H1 (cell line): ENCODE measurements at regions not wholly inside any gene's neighbourhood (a gene's known extent, or its start where the extent isn't known, plus 50 kb on each side); places are given as distances from the start of the nearest gene placed in this dataset.

Source experiments
- CTCF ChIA-PET: fragments of 300-600 bp; sonication (Branson Sonifier 250); formaldehyde crosslinking; loops from one replicate; lab custom pipeline; 2021; ENCODE audit not compliant: partially characterized antibody; lab: Charles Lee
- POLR2A ChIA-PET: fragments of 300-600 bp; sonication (Branson Sonifier 250); formaldehyde crosslinking; loops from one replicate; lab custom pipeline; 2021; ENCODE audit warnings: inconsistent platforms; ENCODE audit not compliant: partially characterized antibody; lab: Charles Lee
- DNase-seq, 2 experiments: peaks; one replicate each; pipeline versions ENCODE4 v3.0.0 to v3.0.0-alpha.2; 2010 to 2022; ENCODE audit warnings: low spot score in 2 of 2, low read depth in 1 of 2, mixed read lengths in 1 of 2
- FAIRE-seq: peaks from 2 replicates; lab custom pipeline; 2011; peaks lifted over from hg19 to GRCh38; lab: Jason Lieb, UNC
- H2AFZ ChIP-seq: 2 replicates; pipeline ENCODE4 v1.8.1; 2012; ENCODE audit warnings: low read length, inconsistent platforms
- H2AK5ac ChIP-seq: 2 replicates; pipeline ENCODE4 v1.6.1; 2013; ENCODE audit warnings: low read depth, low read length
- H2BK120ac ChIP-seq: replicated peaks from 2 replicates; pipeline ENCODE3; 2013; ENCODE audit warnings: low read depth, low read length, inconsistent platforms
- H2BK12ac ChIP-seq: 2 replicates; pipeline ENCODE4 v1.6.1; 2013; ENCODE audit warnings: low read depth, low read length
- H2BK15ac ChIP-seq: 2 replicates; pipeline ENCODE4 v1.6.1; 2013; ENCODE audit warnings: low read length
- H2BK20ac ChIP-seq: 2 replicates; pipeline ENCODE4 v1.6.1; 2013; ENCODE audit warnings: low read length
- H2BK5ac ChIP-seq: 2 replicates; pipeline ENCODE4 v1.6.1; 2013; ENCODE audit warnings: low read depth, low read length
- H3K14ac ChIP-seq: 2 replicates; pipeline ENCODE4 v1.6.1; 2013; ENCODE audit warnings: inconsistent platforms; ENCODE audit not compliant: insufficient read length
- H3K18ac ChIP-seq: 2 replicates; pipeline ENCODE4 v1.6.1; 2013; ENCODE audit warnings: low read length; ENCODE audit errors: extremely low read depth
- H3K23ac ChIP-seq: 2 replicates; pipeline ENCODE4 v1.6.1; 2013; ENCODE audit warnings: inconsistent platforms; ENCODE audit not compliant: insufficient read length
- H3K23me2 ChIP-seq: 2 replicates; pipeline ENCODE4 v1.6.1; 2013; ENCODE audit warnings: low read depth, low read length
- H3K27ac ChIP-seq: 2 replicates; pipeline ENCODE4 v1.6.1; 2011; ENCODE audit warnings: low read depth, low read length, inconsistent platforms
- H3K27me3 ChIP-seq, 4 experiments: replicated peaks in 1 of 4; 1 replicate in 1 of 4; 2 replicates in 3 of 4; pipeline versions ENCODE4 v1.6.1 to v1.8.1; 2011 to 2013; ENCODE audit warnings: low read length in 3 of 4, mild to moderate bottlenecking in 3 of 4, inconsistent platforms in 2 of 4, mixed read lengths in 2 of 4, moderate library complexity in 1 of 4; ENCODE audit not compliant: control insufficient read depth in 3 of 4, insufficient read depth in 3 of 4; ENCODE audit errors: extremely low read depth in 1 of 4
- H3K36me3 ChIP-seq, 4 experiments: 2 replicates each; pipeline versions ENCODE4 v1.6.1 to v1.8.1; 2011 to 2013; ENCODE audit warnings: mild to moderate bottlenecking in 4 of 4, low read length in 3 of 4, moderate library complexity in 2 of 4, control low read depth in 1 of 4, inconsistent platforms in 1 of 4; ENCODE audit not compliant: insufficient read depth in 4 of 4, control insufficient read depth in 2 of 4
- H3K4ac ChIP-seq: replicated peaks from 2 replicates; pipeline ENCODE3; 2013; ENCODE audit warnings: low read length, low read depth, mixed read lengths, inconsistent platforms; ENCODE audit not compliant: insufficient read length
- H3K4me1 ChIP-seq, 4 experiments: replicated peaks in 1 of 4; 1 replicate in 1 of 4; 2 replicates in 3 of 4; pipeline versions ENCODE4 v1.6.1 to v1.8.1; 2011 to 2013; ENCODE audit warnings: low read length in 3 of 4, inconsistent platforms in 2 of 4, mixed read lengths in 1 of 4; ENCODE audit not compliant: insufficient read depth in 4 of 4, control insufficient read depth in 3 of 4
- H3K4me2 ChIP-seq, 2 experiments: 2 replicates each; pipeline versions ENCODE4 v1.6.1 to v1.8.1; 2011 to 2013; ENCODE audit warnings: low read depth in 2 of 2, low read length in 2 of 2, control low read depth in 1 of 2, inconsistent platforms in 1 of 2, mild to moderate bottlenecking in 1 of 2; ENCODE audit not compliant: insufficient read depth in 1 of 2
- H3K4me3 ChIP-seq, 4 experiments: fragments of 200-600, 300-600 bp in 1 of 4; sonication (generic), shearing (Covaris generic), sonication (Bioruptor Twin) in 1 of 4; 2 replicates each; pipeline versions ENCODE4 v1.5.1 to v1.8.1; 2011 to 2016; ENCODE audit warnings: low read length in 4 of 4, low read depth in 3 of 4, control low read depth in 2 of 4, inconsistent platforms in 2 of 4, mild to moderate bottlenecking in 2 of 4, mixed read lengths in 1 of 4, moderate library complexity in 1 of 4; ENCODE audit not compliant: insufficient read depth in 2 of 4; ENCODE audit errors: extremely low read depth in 1 of 4
- H3K56ac ChIP-seq: replicated peaks from 2 replicates; pipeline ENCODE3; 2013; ENCODE audit warnings: low read depth, mild to moderate bottlenecking, mixed read lengths, low read length, inconsistent platforms; ENCODE audit not compliant: insufficient read length
- H3K79me1 ChIP-seq: 2 replicates; pipeline ENCODE4 v1.6.1; 2013; ENCODE audit warnings: low read depth, low read length, control low read depth
- H3K79me2 ChIP-seq, 2 experiments: 2 replicates each; pipeline versions ENCODE4 v1.6.1 to v1.8.1; 2012 to 2013; ENCODE audit warnings: low read length in 2 of 2, mild to moderate bottlenecking in 2 of 2, inconsistent platforms in 1 of 2; ENCODE audit not compliant: insufficient read depth in 2 of 2, control insufficient read depth in 1 of 2
- H3K9ac ChIP-seq, 4 experiments: replicated peaks in 1 of 4; 1 replicate in 1 of 4; 2 replicates in 3 of 4; pipeline versions ENCODE4 v1.6.1 to v1.8.1; 2011 to 2013; ENCODE audit warnings: low read depth in 3 of 4, low read length in 3 of 4, control low read depth in 2 of 4, mild to moderate bottlenecking in 2 of 4, moderate library complexity in 2 of 4, inconsistent platforms in 1 of 4; ENCODE audit errors: extremely low read depth in 1 of 4
- H3K9me3 ChIP-seq, 2 experiments: 2 replicates each; pipeline versions ENCODE4 v1.6.1 to v1.8.1; 2012 to 2013; ENCODE audit warnings: mild to moderate bottlenecking in 2 of 2, moderate library complexity in 2 of 2, control low read depth in 1 of 2, inconsistent platforms in 1 of 2, low read depth in 1 of 2, low read length in 1 of 2, mixed read lengths in 1 of 2; ENCODE audit not compliant: insufficient read depth in 2 of 2
- H4K20me1 ChIP-seq, 2 experiments: replicated peaks in 1 of 2; 2 replicates each; pipeline versions ENCODE3 to v1.8.1; 2011 to 2013; ENCODE audit warnings: inconsistent platforms in 2 of 2, low read length in 2 of 2, mild to moderate bottlenecking in 1 of 2; ENCODE audit not compliant: insufficient read depth in 2 of 2, control insufficient read depth in 1 of 2
- H4K5ac ChIP-seq: 2 replicates; pipeline ENCODE4 v1.6.1; 2013; ENCODE audit warnings: low read length, low read depth, mixed read lengths, inconsistent platforms; ENCODE audit not compliant: insufficient read length
- H4K8ac ChIP-seq: 2 replicates; pipeline ENCODE4 v1.8.0; 2013; ENCODE audit warnings: mild to moderate bottlenecking, moderate library complexity, low read length, inconsistent platforms; ENCODE audit not compliant: insufficient read depth; ENCODE audit errors: extremely low read depth
- H4K91ac ChIP-seq: replicated peaks from 2 replicates; pipeline ENCODE3; 2013; ENCODE audit warnings: low read length, mixed read lengths, inconsistent platforms; ENCODE audit not compliant: insufficient read length
- EP300 ChIP-seq, 2 experiments: IDR thresholded peaks; 1 replicate in 1 of 2; 2 replicates in 1 of 2; pipeline ENCODE4 v1.6.1; 2011 to 2012; ENCODE audit warnings: low read depth in 2 of 2, low read length in 2 of 2, mild to moderate bottlenecking in 2 of 2, borderline replicate concordance in 1 of 2, inconsistent platforms in 1 of 2, moderate library complexity in 1 of 2
- GABPA ChIP-seq: IDR thresholded peaks from 2 replicates; pipeline ENCODE4 v1.6.1; 2011; ENCODE audit warnings: mild to moderate bottlenecking, low read length, moderate library complexity, borderline replicate concordance; ENCODE audit not compliant: insufficient read depth
- NANOG ChIP-seq: IDR thresholded peaks from 2 replicates; pipeline ENCODE4 v1.6.1; 2011; ENCODE audit warnings: low read length, low read depth, mild to moderate bottlenecking, inconsistent platforms; ENCODE audit not compliant: insufficient read depth, poor library complexity, severe bottlenecking
- RAD21 ChIP-seq, 2 experiments: IDR thresholded peaks in 1 of 2; conservative IDR thresholded peaks in 1 of 2; 2 replicates each; pipeline ENCODE4 v1.6.1; 2011; ENCODE audit warnings: low read depth in 2 of 2, low read length in 2 of 2, improper control_type of control experiment in 1 of 2, inconsistent platforms in 1 of 2, mild to moderate bottlenecking in 1 of 2, moderate library complexity in 1 of 2
- SIN3A ChIP-seq, 2 experiments: IDR thresholded peaks in 1 of 2; conservative IDR thresholded peaks in 1 of 2; 2 replicates each; pipeline ENCODE4 v1.6.1; 2011 to 2012; ENCODE audit warnings: low read length in 2 of 2, improper control_type of control experiment in 1 of 2, low read depth in 1 of 2, mild to moderate bottlenecking in 1 of 2
- SIRT6 ChIP-seq: IDR thresholded peaks from one replicate; pipeline ENCODE4 v1.7.1; 2012; ENCODE audit warnings: low read length, inconsistent platforms
- SP2 ChIP-seq: IDR thresholded peaks from 2 replicates; pipeline ENCODE4 v1.6.1; 2012; ENCODE audit warnings: mild to moderate bottlenecking, low read length, inconsistent platforms
- SRF ChIP-seq: IDR thresholded peaks from 2 replicates; pipeline ENCODE4 v1.6.1; 2011; ENCODE audit warnings: mild to moderate bottlenecking, low read depth, low read length, moderate library complexity
- SUZ12 ChIP-seq: fragments of 200-600 bp; sonication (generic); IDR thresholded peaks from 2 replicates; pipeline ENCODE4 v1.6.1; 2012; ENCODE audit warnings: mild to moderate bottlenecking, inconsistent platforms, low read length, moderate library complexity, mixed read lengths
- WGBS, 2 experiments: shearing (Covaris generic) in 1 of 2; methylation state at CpG; one replicate each; pipeline versions ENCODE4 v1.1.6 to v1.1.7; 2013 to 2015; ENCODE audit warnings: low lambda C conversion rate in 2 of 2, mixed read lengths in 2 of 2, inconsistent platforms in 1 of 2, low coverage in 1 of 2, missing lambda C conversion rate in 1 of 2; ENCODE audit not compliant: insufficient replicate concordance in 2 of 2, insufficient coverage in 1 of 2, insufficient read length in 1 of 2; ENCODE audit errors: extremely low coverage in 1 of 2, missing lambda C conversion rate in 1 of 2; 5-methylcytosine and 5-hydroxymethylcytosine counted together
- TF ChIP-seq, protein P1 (sequence below), 3 experiments: IDR thresholded peaks; 1 replicate in 2 of 3; 2 replicates in 1 of 3; pipeline versions ENCODE4 v1.5.1 to v1.6.1; 2011; ENCODE audit warnings: low read length in 3 of 3, mild to moderate bottlenecking in 3 of 3, inconsistent platforms in 2 of 3, low read depth in 1 of 3, moderate library complexity in 1 of 3; ENCODE audit not compliant: insufficient read depth in 1 of 3; ENCODE audit errors: control extremely low read depth in 1 of 3

DNA sequence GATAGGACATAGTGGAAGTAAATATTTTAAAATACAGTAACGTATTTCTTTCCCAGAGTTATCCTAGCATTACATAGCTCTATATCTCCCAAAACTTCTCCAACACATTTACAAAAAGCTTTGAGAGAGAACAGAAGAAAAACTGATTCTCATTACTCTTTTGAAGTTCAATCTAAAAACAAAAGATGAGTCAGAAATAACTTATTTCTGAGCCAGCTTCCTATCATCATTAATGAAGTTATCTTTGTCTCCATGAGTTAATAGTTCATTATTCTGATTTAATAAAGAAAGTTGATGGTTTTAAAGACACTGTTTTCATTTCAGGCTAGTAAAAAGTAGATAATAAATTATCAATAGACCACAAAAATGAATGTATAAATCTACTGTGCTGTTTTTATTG is 446.7 kb upstream of the SPRY2 start:
- Histone ChIP-seq H2AFZ (no peak overlapping the region), H3K56ac (no peak overlapping the region), H2BK120ac (no peak overlapping the region), H3K27me3 (no peaks in the 10 kb centered on the region), H2BK5ac (no peak overlapping the region), H4K91ac (no peak overlapping the region), H2AK5ac (no peak overlapping the region), H3K4me3 (no peak overlapping the region), H3K79me2 (no peaks in the 10 kb centered on the region), H3K18ac (no peak overlapping the region), H3K23me2 (no peaks in the 10 kb centered on the region), H2BK15ac (no peak overlapping the region), H3K4me1 (peaks cover 2 to 8% (median 7%) of the 10 kb centered on the region in 4 experiments; a peak in 5 of 7 replicates), H3K4ac (no peak overlapping the region), H3K23ac (no peak overlapping the region), H4K5ac (no peak overlapping the region), H3K27ac (no peak overlapping the region), H2BK12ac (no peak overlapping the region), H3K9me3 (no peaks in the 10 kb centered on the region), H3K9ac (no peak overlapping the region), H3K14ac (no peak overlapping the region), H4K8ac (no peak overlapping the region), H3K79me1 (no peaks in the 10 kb centered on the region), H3K36me3 (no peaks in the 10 kb centered on the region), H4K20me1 (no peaks in the 10 kb centered on the region), H2BK20ac (no peak overlapping the region), H3K4me2 (no peak overlapping the region)
- no peak for FAIRE-seq
- 100% methylated on average over 1 of the region's 1 CpG; no CpG with 5 or more reads in 1 of the 2 experiments for WGBS, 2 experiments
- ChIA-PET CTCF (interaction anchor here (0.5 kb wide), 1 partner anchor 55 kb away, joined by 3 read pairs; no protein-coding TSS in a partner anchor), POLR2A (no interaction called here)
- DNase-seq: no peak
- TF ChIP-seq SUZ12 (no peak), EP300 (IDR thresholded peaks at IDR 0.05; ENCODE audit: borderline replicate concordance in 1 of 2, low read depth in 2 of 2, low read length in 2 of 2) (no peak), SP2 (no peak), SRF (no peak), GABPA (no peak), SIN3A (conservative IDR thresholded peaks at IDR 0.05 in 1 of 2, IDR thresholded peaks at IDR 0.05 in 1 of 2; ENCODE audit: low read depth in 1 of 2, low read length in 2 of 2) (no peak), SIRT6 (no peak), RAD21 (IDR thresholded peaks at IDR 0.05 in 1 of 2, conservative IDR thresholded peaks at IDR 0.05 in 1 of 2; ENCODE audit: low read depth in 2 of 2, low read length in 2 of 2) (no peak), NANOG (no peak)
- TF ChIP-seq, protein P1, sequence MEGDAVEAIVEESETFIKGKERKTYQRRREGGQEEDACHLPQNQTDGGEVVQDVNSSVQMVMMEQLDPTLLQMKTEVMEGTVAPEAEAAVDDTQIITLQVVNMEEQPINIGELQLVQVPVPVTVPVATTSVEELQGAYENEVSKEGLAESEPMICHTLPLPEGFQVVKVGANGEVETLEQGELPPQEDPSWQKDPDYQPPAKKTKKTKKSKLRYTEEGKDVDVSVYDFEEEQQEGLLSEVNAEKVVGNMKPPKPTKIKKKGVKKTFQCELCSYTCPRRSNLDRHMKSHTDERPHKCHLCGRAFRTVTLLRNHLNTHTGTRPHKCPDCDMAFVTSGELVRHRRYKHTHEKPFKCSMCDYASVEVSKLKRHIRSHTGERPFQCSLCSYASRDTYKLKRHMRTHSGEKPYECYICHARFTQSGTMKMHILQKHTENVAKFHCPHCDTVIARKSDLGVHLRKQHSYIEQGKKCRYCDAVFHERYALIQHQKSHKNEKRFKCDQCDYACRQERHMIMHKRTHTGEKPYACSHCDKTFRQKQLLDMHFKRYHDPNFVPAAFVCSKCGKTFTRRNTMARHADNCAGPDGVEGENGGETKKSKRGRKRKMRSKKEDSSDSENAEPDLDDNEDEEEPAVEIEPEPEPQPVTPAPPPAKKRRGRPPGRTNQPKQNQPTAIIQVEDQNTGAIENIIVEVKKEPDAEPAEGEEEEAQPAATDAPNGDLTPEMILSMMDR (IDR thresholded peaks at IDR 0.05; ENCODE audit: control extremely low read depth in 1 of 3, insufficient read depth in 1 of 3, low read depth in 1 of 3, low read length in 3 of 3): no peak
